ENCODE measurements at regions not wholly inside any gene's neighbourhood (a gene's known extent, or its start where the extent isn't known, plus 50 kb on each side); places are given as distances from the start of the nearest gene placed in this dataset.

- TF ChIP-seq EZH2 (IDR thresholded peaks at IDR 0.05; ENCODE audit: low read length, missing control alignments) = no peak
- no peak for TF ChIP-seq CTCF (conservative IDR thresholded peaks at IDR 0.05 in 1 of 2, IDR thresholded peaks at IDR 0.05 in 1 of 2; ENCODE audit: low read depth in 1 of 2, low read length in 2 of 2)
Measured at GRCh38 chr4:185911556-185912064, 99.6 kb upstream of the SORBS2 start.

Data from fibroblast of lung (primary cell).